Activated T-helper 1 cell treated with anti-CD3 and anti-CD28 coated beads, Interleukin-12 subunit alpha, Interleukin-12 subunit beta, Interleukin-2, Interleukin-4 antibody, amounts not matched to agents 30 ng/mL and 10 ng/mL and 1 ng/mL, durations not matched to agents 14 hours and 24 hours and 36 hours (primary cell): ENCODE measurements at regions not wholly inside any gene's neighbourhood (a gene's known extent, or its start where the extent isn't known, plus 50 kb on each side); places are given as distances from the start of the nearest gene placed in this dataset.
"Not testable (repeated sequence)": the region's sequence is repeated elsewhere in the genome, so short reads cannot be mapped to it uniquely, and the experiment has no call there.

Experiments used
- DNase-seq: peaks from one replicate; pipeline ENCODE4 v3.0.0; 2021; ENCODE audit warnings: low spot score
- H3K27ac Mint-ChIP-seq: one replicate; pipeline ENCODE4 v1.8.0; 2021; ENCODE audit warnings: mild to moderate bottlenecking, mixed read lengths
- H3K27me3 Mint-ChIP-seq: one replicate; pipeline ENCODE4 v1.8.0; 2022; ENCODE audit warnings: mild to moderate bottlenecking, moderate library complexity, mixed read lengths; ENCODE audit not compliant: insufficient read depth
- H3K36me3 Mint-ChIP-seq: one replicate; pipeline ENCODE4 v1.8.0; 2021; ENCODE audit warnings: low read depth, mixed read lengths
- H3K4me1 Mint-ChIP-seq: one replicate; pipeline ENCODE4 v1.8.0; 2021; ENCODE audit warnings: low read depth, mixed read lengths
- H3K4me3 Mint-ChIP-seq: one replicate; pipeline ENCODE4 v1.8.0; 2021; ENCODE audit warnings: mild to moderate bottlenecking, moderate library complexity, mixed read lengths
- H3K9me3 Mint-ChIP-seq: one replicate; pipeline ENCODE4 v1.8.0; 2021; ENCODE audit warnings: mixed read lengths
- intact Hi-C: fragments of 100-400 bp; cut with micrococcal nuclease; formaldehyde crosslinking; loops from one replicate; pipeline ENCODE4 v1.15.1; 2024

GRCh38 chr1:804378-805115 lies 118.1 kb upstream of the OR4F16 start:
- DNase-seq, H3K4me1 Mint-ChIP-seq, H3K4me3 Mint-ChIP-seq, H3K27ac Mint-ChIP-seq, H3K9me3 Mint-ChIP-seq, H3K27me3 Mint-ChIP-seq, H3K36me3 Mint-ChIP-seq, intact Hi-C loops: not testable (repeated sequence)

DNA sequence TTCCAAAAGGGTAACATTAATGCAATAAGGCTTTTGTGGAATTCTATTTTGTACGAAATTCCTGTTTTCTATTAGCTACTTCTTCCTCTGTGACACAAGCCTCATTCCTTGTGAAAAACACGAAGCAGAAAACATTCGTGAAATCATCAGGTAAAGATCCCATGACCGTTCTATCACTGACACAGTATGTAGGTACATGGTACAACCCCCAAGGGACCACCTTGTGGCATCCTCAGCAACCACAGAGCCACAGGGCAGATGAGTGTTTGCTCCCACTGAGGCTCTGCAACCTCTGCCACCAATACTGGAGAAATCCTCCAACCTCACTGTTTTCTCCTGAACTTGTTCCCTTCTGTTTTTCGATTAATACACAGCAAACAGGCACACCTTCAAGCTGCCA lies 118.4 kb upstream of the SAMD11 start:
- intact Hi-C loops, H3K27me3 Mint-ChIP-seq, H3K36me3 Mint-ChIP-seq, H3K4me1 Mint-ChIP-seq, DNase-seq, H3K9me3 Mint-ChIP-seq, H3K4me3 Mint-ChIP-seq, H3K27ac Mint-ChIP-seq: not testable (repeated sequence)

DNA sequence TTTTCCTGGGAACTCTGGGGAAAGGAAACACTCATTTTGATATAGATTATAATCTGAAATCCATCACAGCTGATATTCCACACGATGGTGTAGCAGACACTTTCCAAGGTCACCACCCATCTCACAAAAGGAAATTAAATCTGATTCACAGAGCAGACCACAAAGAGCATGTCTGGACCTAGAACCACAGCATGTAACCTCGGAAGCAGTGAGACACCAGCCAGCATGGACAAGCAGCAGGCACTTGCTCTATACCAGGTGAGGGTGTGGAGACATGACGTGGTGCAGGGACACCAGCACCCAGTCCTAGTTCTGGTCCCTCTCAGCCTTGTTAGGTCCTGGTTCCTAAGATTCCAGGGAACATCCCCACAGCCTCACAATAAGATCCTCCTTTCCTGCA lies 116.7 kb upstream of the SAMD11 start:
- intact Hi-C loops, H3K4me1 Mint-ChIP-seq, H3K9me3 Mint-ChIP-seq, H3K4me3 Mint-ChIP-seq, H3K27me3 Mint-ChIP-seq, DNase-seq, H3K27ac Mint-ChIP-seq, H3K36me3 Mint-ChIP-seq: not testable (repeated sequence)

DNA sequence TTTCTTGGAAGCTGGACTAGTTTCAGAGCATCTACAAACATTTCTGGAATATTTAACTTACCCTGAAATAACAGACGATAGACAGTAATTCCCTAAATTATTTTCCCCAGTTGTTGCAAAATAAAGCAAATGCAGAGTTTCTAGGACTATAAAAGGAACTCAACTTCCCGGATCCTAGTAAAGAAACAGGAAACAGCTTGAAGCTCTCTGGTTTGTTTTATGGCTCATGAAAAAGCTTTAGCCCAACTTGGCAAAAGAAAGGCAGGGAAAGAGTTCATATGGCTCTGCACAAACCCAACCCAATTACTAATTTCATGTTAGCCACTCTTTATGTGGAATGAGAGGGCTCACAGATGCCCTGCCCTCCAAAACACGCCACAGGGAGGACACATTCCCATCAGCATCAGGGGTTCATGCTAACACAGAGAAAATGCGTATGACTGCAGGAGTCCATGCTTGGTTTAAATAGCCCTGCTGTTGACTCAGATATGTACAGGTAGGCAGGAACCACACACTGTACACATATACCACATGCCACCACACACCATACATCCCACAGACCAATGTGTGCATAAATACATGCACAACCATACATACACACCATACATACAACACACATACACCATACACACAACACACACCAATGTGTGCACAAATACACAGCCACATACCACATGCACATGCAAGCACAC lies 115.9 kb upstream of the SAMD11 start:
- intact Hi-C loops, H3K4me1 Mint-ChIP-seq, DNase-seq, H3K27ac Mint-ChIP-seq, H3K36me3 Mint-ChIP-seq, H3K9me3 Mint-ChIP-seq, H3K4me3 Mint-ChIP-seq, H3K27me3 Mint-ChIP-seq: not testable (repeated sequence)

DNA sequence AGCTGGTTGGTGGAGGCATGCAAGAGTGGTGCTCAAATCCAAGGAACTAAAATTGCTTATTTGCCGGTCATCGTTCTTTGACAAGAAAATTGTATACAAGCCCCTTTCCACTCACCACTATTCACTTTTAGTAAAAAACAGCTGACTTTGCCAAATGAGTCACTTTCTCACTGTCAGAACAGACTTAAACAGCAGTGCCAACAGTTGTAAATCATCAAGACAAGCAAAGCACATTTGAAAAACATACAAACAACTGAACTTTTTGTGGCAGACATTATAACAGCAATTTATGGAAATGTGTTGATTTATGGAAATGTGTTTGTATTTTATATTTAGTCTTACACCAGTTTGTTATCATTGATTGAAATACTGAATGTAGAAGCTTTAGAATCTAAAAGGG lies 112.8 kb upstream of the SAMD11 start:
- H3K4me3 Mint-ChIP-seq, H3K27me3 Mint-ChIP-seq, H3K36me3 Mint-ChIP-seq, intact Hi-C loops, H3K4me1 Mint-ChIP-seq, H3K27ac Mint-ChIP-seq, H3K9me3 Mint-ChIP-seq, DNase-seq: not testable (repeated sequence)

- H3K4me1 Mint-ChIP-seq, H3K36me3 Mint-ChIP-seq, intact Hi-C loops, H3K9me3 Mint-ChIP-seq, H3K27me3 Mint-ChIP-seq, DNase-seq, H3K4me3 Mint-ChIP-seq, H3K27ac Mint-ChIP-seq: not testable (repeated sequence)
These were observed 111.1 kb upstream of the SAMD11 start for GRCh38 chr1:812535-813127.

DNA sequence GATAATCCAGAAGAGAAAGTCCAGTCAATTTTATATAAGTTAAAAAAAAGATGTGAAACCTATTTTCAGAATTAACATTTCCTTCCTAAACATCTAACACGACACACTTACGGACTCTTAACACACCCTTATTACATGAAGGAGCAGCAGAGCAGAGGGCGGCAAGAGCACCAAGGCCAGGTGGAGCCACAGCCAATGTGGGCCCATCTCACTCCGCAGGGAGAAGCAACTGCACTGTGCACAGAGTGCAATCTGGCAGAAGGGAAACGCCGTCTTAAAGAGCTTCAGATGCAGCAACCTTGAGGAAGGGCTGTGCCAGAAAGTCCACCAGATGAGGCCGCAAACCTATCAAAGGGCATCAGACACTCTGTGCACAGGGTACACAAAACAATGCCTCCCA lies 109.2 kb upstream of the SAMD11 start:
- H3K4me3 Mint-ChIP-seq, H3K27me3 Mint-ChIP-seq, H3K9me3 Mint-ChIP-seq, intact Hi-C loops, H3K27ac Mint-ChIP-seq, H3K4me1 Mint-ChIP-seq, H3K36me3 Mint-ChIP-seq, DNase-seq: not testable (repeated sequence)

- H3K36me3 Mint-ChIP-seq, H3K27ac Mint-ChIP-seq, DNase-seq, H3K9me3 Mint-ChIP-seq, H3K4me1 Mint-ChIP-seq, H3K27me3 Mint-ChIP-seq, intact Hi-C loops, H3K4me3 Mint-ChIP-seq: not testable (repeated sequence)
These were observed 108.4 kb upstream of the SAMD11 start for GRCh38 chr1:815147-815922.

GRCh38 chr1:817071-817599 lies 106.6 kb upstream of the SAMD11 start:
- H3K9me3 Mint-ChIP-seq, H3K4me1 Mint-ChIP-seq, H3K27ac Mint-ChIP-seq, H3K36me3 Mint-ChIP-seq, DNase-seq, intact Hi-C loops, H3K27me3 Mint-ChIP-seq, H3K4me3 Mint-ChIP-seq: not testable (repeated sequence)

GRCh38 chr1:817658-818617 lies 105.8 kb upstream of the SAMD11 start:
- H3K4me3 Mint-ChIP-seq, H3K27ac Mint-ChIP-seq, H3K27me3 Mint-ChIP-seq, DNase-seq, intact Hi-C loops, H3K9me3 Mint-ChIP-seq, H3K36me3 Mint-ChIP-seq, H3K4me1 Mint-ChIP-seq: not testable (repeated sequence)

DNA sequence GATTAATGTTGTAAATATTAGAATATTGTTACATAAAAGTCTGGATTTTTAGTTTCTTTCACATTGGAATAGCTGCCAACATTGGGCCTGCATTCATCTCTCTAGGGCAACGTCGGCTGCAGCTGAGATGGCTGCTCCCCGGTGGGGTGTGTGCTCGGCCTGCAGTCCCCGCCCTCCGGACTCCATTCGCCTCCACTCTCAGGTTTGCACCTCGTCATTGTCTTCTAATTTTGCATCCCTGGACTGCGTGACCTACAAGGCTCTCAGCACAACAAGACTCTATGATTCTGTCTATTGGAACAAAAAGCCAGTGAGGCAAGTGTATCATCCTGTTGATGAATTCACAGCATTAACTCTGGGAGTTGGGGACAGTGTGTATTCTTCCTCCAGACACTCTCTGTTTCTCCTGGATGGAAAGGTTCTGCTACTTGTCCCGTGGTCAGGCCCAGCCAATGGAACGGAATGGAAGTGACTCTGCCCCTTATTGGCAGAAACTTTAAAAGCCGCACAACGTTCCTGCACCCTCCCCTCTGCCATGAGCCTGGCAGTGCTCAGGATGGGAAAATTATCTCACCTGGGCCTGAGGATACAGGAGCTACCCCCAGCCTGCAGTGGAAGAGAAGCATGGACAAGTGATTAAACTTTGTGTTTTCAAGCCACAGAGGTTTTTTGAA lies 105.0 kb upstream of the SAMD11 start:
- H3K36me3 Mint-ChIP-seq, result no peaks in the 10 kb centered on the region
- no peak overlapping the region for H3K4me3 Mint-ChIP-seq
- intact Hi-C loops, result no loop called here
- no peak for DNase-seq
- no peaks in the 10 kb centered on the region for H3K9me3 Mint-ChIP-seq
- H3K27me3 Mint-ChIP-seq, result no peaks in the 10 kb centered on the region
- H3K4me1 Mint-ChIP-seq, result peaks cover 6% of the 10 kb centered on the region
- no peak overlapping the region for H3K27ac Mint-ChIP-seq

DNA sequence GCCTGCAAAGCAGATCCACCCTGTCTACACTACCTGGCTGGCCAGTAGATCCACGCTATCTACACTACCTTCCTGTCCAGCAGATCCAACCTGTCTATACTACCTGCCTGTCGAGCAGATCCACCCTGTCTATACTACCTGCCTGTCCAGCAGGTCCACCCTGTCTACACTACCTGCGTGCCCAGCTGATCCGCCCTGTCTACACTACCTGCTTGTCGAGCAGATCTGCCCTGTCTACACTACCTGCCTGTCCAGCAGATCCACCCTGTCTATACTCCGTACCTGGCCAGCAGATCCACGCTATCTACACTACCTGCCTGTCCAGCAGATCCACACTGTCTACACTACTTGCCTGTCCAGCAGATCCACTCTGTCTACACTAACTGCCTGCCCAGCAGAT lies 102.8 kb upstream of the SAMD11 start:
- intact Hi-C loops, result no loop called here
- Mint-ChIP-seq H3K4me1 (peaks cover 13% of the 10 kb centered on the region), H3K4me3 (no peak overlapping the region), H3K9me3 (no peaks in the 10 kb centered on the region), H3K27me3 (no peaks in the 10 kb centered on the region), H3K36me3 (peaks cover 3% of the 10 kb centered on the region), H3K27ac (no peak overlapping the region)
- DNase-seq, result no peak
